ENCODE measurements at regions not wholly inside any gene's neighbourhood (a gene's known extent, or its start where the extent isn't known, plus 50 kb on each side); places are given as distances from the start of the nearest gene placed in this dataset.

- Histone ChIP-seq H3K36me3 (replicated peaks in 1 of 2; ENCODE audit: control insufficient read depth in 1 of 2, insufficient read depth in 2 of 2, low read length in 1 of 2) (no peaks in the 10 kb centered on the region), H3K4me2 (no peak overlapping the region), H3K4me3 (ENCODE audit: low read depth in 2 of 2, low read length in 1 of 2) (no peak overlapping the region), H3K9me2 (no peaks in the 10 kb centered on the region), H3K9ac (no peak overlapping the region), H3K9me3 (no peaks in the 10 kb centered on the region), H3F3A (replicated peaks; ENCODE audit: insufficient read depth) (no peaks in the 10 kb centered on the region), H2AFZ (ENCODE audit: low read depth) (no peak overlapping the region), H3K27ac (ENCODE audit: low read depth in 2 of 2, low read length in 1 of 2) (no peak overlapping the region), H3K79me2 (ENCODE audit: insufficient read depth) (no peaks in the 10 kb centered on the region), H4K20me1 (ENCODE audit: insufficient read depth) (no peaks in the 10 kb centered on the region), H3K4me1 (ENCODE audit: control insufficient read depth in 1 of 2, insufficient read depth in 2 of 2, low read depth in 1 of 2, low read length in 1 of 2) (no peaks in the 10 kb centered on the region; a peak in 1 of 4 replicates), H3K27me3 (ENCODE audit: insufficient read depth) (peaks cover 87% of the 10 kb centered on the region)
- CTCF ChIA-PET: no interaction called here
- DNase-seq: no peak
- 14% methylated on average over 27 of the region's 39 CpGs for WGBS (ENCODE audit: low lambda C conversion rate)
- TF ChIP-seq PBX3 (IDR thresholded peaks at IDR 0.05): no peak
- no peak for TF ChIP-seq MEF2A (IDR thresholded peaks at IDR 0.05; ENCODE audit: borderline replicate concordance, low read depth)
- TF ChIP-seq MXI1 (IDR thresholded peaks at IDR 0.05; ENCODE audit: low read depth, low read length): no peak
- TF ChIP-seq IRF3 (IDR thresholded peaks at IDR 0.05; ENCODE audit: low read depth, low read length): no peak
- no peak for TF ChIP-seq GATA2 (CRISPR knock-in tag; IDR thresholded peaks at IDR 0.05)
- no peak for TF ChIP-seq YY1 (IDR thresholded peaks at IDR 0.05; ENCODE audit: low read depth)
- no peak for TF ChIP-seq TCF12 (IDR thresholded peaks at IDR 0.05)
- TF ChIP-seq NRF1 (IDR thresholded peaks at IDR 0.05; ENCODE audit: low read depth, low read length): no peak
- POLR2A ChIA-PET: no interaction called here
Measured at GRCh38 chr12:38159591-38160317, 156.8 kb upstream of the ALG10B start.

GRCh38 chr12:38160318-38161122 lies 156.1 kb upstream of the ALG10B start:
- Histone ChIP-seq H2AFZ (ENCODE audit: low read depth) (no peak overlapping the region), H3K4me1 (ENCODE audit: control insufficient read depth in 1 of 2, insufficient read depth in 2 of 2, low read depth in 1 of 2, low read length in 1 of 2) (no peaks in the 10 kb centered on the region; a peak in 1 of 4 replicates), H4K20me1 (ENCODE audit: insufficient read depth) (no peaks in the 10 kb centered on the region), H3K4me3 (ENCODE audit: low read depth in 2 of 2, low read length in 1 of 2) (no peak overlapping the region), H3F3A (replicated peaks; ENCODE audit: insufficient read depth) (no peaks in the 10 kb centered on the region), H3K27me3 (ENCODE audit: insufficient read depth) (peaks cover 84% of the 10 kb centered on the region), H3K9ac (no peak overlapping the region), H3K79me2 (ENCODE audit: insufficient read depth) (no peaks in the 10 kb centered on the region), H3K36me3 (replicated peaks in 1 of 2; ENCODE audit: control insufficient read depth in 1 of 2, insufficient read depth in 2 of 2, low read length in 1 of 2) (no peaks in the 10 kb centered on the region), H3K4me2 (no peak overlapping the region), H3K9me2 (no peaks in the 10 kb centered on the region), H3K27ac (ENCODE audit: low read depth in 2 of 2, low read length in 1 of 2) (no peak overlapping the region), H3K9me3 (no peaks in the 10 kb centered on the region)
- no peak for DNase-seq
- CTCF ChIA-PET: no interaction called here
- WGBS (ENCODE audit: low lambda C conversion rate): 22% methylated on average over 18 of the region's 41 CpGs
- POLR2A ChIA-PET: no interaction called here
- TF ChIP-seq MXI1 (IDR thresholded peaks at IDR 0.05; ENCODE audit: low read depth, low read length) (no peak), RAD21 (IDR thresholded peaks at IDR 0.05; ENCODE audit: low read length) (no peak), ZBTB33 (IDR thresholded peaks at IDR 0.05; ENCODE audit: borderline replicate concordance, low read depth) (no peak)

Data from SK-N-SH (cell line).